Neural cell (in vitro differentiated cells): ENCODE measurements at regions not wholly inside any gene's neighbourhood (a gene's known extent, or its start where the extent isn't known, plus 50 kb on each side); places are given as distances from the start of the nearest gene placed in this dataset.

Source experiments
- EP300 ChIP-seq: fragments of 450-650 bp; conservative IDR thresholded peaks from 2 replicates; pipeline ENCODE4 v1.6.1; 2014; ENCODE audit warnings: antibody characterized with exemption, mild to moderate bottlenecking, moderate library complexity; ENCODE audit not compliant: poor library complexity, severe bottlenecking
- EZH2 ChIP-seq: fragments of 200-600, 300-800 bp; shearing (Covaris generic), sonication (generic); IDR thresholded peaks from 2 replicates; pipeline ENCODE4 v1.6.1; 2014; ENCODE audit warnings: antibody characterized with exemption, low read length, borderline replicate concordance, mild to moderate bottlenecking; ENCODE audit not compliant: insufficient read depth, poor library complexity, severe bottlenecking
- MXI1 ChIP-seq: fragments of 450-650 bp; conservative IDR thresholded peaks from 2 replicates; pipeline ENCODE4 v1.6.1; 2014; ENCODE audit warnings: antibody characterized with exemption, mild to moderate bottlenecking; ENCODE audit not compliant: poor library complexity, severe bottlenecking
- POLR2AphosphoS5 ChIP-seq: IDR thresholded peaks from 2 replicates; pipeline ENCODE4 v1.6.1; 2012
- TF ChIP-seq, protein P1 (sequence below): fragments of 450-650 bp; IDR thresholded peaks from 2 replicates; pipeline ENCODE4 v1.5.1; 2014; ENCODE audit warnings: antibody characterized with exemption, mild to moderate bottlenecking, moderate library complexity; ENCODE audit not compliant: poor library complexity, severe bottlenecking
- TF ChIP-seq, protein P2 (sequence below): IDR thresholded peaks from 2 replicates; pipeline ENCODE4 v1.6.1; 2012; ENCODE audit warnings: borderline replicate concordance

DNA sequence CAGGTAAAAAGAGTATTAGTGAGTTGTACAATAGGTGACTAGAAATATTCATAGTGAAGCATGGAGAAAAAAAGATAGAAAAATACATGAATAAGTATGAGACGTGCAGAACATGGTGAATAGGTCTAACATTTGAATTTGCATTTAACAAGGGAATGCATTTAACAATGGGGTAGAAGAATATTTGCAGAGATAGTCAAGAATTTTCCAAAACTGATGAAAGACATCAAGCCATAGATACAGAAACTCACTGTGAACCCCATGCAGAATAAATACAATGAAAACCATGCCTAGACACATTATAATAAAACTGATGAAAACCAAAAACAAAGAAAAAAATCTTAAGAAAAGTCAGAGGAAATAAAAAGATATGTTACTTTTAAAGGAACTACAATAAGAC lies 184.8 kb downstream of the KTN1 start:
- TF ChIP-seq, protein P1, sequence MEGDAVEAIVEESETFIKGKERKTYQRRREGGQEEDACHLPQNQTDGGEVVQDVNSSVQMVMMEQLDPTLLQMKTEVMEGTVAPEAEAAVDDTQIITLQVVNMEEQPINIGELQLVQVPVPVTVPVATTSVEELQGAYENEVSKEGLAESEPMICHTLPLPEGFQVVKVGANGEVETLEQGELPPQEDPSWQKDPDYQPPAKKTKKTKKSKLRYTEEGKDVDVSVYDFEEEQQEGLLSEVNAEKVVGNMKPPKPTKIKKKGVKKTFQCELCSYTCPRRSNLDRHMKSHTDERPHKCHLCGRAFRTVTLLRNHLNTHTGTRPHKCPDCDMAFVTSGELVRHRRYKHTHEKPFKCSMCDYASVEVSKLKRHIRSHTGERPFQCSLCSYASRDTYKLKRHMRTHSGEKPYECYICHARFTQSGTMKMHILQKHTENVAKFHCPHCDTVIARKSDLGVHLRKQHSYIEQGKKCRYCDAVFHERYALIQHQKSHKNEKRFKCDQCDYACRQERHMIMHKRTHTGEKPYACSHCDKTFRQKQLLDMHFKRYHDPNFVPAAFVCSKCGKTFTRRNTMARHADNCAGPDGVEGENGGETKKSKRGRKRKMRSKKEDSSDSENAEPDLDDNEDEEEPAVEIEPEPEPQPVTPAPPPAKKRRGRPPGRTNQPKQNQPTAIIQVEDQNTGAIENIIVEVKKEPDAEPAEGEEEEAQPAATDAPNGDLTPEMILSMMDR, result no peak
- TF ChIP-seq, protein P2, sequence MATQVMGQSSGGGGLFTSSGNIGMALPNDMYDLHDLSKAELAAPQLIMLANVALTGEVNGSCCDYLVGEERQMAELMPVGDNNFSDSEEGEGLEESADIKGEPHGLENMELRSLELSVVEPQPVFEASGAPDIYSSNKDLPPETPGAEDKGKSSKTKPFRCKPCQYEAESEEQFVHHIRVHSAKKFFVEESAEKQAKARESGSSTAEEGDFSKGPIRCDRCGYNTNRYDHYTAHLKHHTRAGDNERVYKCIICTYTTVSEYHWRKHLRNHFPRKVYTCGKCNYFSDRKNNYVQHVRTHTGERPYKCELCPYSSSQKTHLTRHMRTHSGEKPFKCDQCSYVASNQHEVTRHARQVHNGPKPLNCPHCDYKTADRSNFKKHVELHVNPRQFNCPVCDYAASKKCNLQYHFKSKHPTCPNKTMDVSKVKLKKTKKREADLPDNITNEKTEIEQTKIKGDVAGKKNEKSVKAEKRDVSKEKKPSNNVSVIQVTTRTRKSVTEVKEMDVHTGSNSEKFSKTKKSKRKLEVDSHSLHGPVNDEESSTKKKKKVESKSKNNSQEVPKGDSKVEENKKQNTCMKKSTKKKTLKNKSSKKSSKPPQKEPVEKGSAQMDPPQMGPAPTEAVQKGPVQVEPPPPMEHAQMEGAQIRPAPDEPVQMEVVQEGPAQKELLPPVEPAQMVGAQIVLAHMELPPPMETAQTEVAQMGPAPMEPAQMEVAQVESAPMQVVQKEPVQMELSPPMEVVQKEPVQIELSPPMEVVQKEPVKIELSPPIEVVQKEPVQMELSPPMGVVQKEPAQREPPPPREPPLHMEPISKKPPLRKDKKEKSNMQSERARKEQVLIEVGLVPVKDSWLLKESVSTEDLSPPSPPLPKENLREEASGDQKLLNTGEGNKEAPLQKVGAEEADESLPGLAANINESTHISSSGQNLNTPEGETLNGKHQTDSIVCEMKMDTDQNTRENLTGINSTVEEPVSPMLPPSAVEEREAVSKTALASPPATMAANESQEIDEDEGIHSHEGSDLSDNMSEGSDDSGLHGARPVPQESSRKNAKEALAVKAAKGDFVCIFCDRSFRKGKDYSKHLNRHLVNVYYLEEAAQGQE, result no peak
- TF ChIP-seq POLR2AphosphoS5, result no peak
- no peak for TF ChIP-seq EP300
- TF ChIP-seq EZH2, result no peak
- no peak for TF ChIP-seq MXI1
